ENCODE measurements at regions not wholly inside any gene's neighbourhood (a gene's known extent, or its start where the extent isn't known, plus 50 kb on each side); places are given as distances from the start of the nearest gene placed in this dataset.
A peak's percentile ranks its signal among the peaks of the same experiment; 100 is the strongest.
"Not testable (repeated sequence)": the region's sequence is repeated elsewhere in the genome, so short reads cannot be mapped to it uniquely, and the experiment has no call there.

DNA sequence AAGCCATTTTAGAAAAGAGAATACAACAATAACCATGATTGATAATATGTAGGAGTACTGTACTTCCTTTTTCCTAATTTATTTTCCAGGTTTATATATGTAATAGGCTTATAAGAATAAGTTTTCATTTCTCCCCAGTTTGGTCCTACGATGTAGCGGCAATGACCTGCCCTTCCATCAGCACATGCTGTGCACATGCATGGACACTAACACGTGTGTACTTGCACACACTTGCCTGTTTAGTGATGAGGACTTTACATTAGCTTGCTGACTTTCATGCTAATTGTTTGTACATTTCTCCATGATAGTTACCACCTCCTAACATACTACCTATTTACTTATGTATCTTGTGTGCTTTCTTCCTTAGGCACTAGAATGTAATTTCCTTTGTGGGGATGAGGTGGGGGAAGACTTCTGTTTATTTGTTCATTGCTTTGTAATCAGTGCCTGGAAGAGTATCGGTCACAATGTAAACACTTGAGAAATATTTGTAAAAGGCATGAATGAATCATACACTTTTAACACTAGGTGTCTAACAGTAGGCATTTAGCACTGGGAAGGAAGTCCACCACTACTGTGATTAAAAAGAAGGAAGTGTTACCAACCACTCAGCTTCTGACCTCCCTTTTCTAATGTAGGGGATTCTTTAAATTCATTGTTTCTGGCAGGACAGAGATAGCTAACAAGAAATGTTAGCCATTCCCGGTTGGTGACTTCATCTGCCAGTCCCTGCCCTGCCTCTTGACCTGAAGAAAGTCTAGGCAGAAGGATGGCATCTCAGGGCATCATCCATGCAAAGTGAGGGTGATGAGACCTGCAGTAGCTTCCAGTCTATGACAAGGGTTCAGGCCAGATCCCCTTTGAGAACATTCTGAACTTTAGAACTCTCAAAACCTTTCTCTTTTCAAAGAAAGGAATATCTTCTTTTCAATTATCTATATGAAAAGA, 120.2 kb upstream of the RAB18 start:
- DNase-seq, result no peak

DNA sequence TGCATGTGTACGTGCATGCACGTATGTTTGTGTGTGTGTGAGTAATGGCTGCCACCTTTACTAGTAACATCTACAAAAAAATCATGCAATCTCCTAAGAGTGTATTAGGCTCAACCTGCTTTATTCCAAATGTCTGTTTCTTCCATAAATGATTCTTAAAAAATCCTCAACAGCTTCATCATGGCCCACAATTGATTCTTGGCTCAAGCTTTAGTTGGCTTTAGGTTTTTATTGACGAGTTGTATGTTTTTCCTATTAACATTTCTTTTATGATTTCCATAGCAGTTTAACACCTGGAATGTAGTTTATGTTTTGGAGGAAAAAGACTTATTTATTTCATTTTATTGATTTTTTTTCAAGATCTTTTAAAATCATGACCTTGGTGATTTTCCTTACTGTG, 121.9 kb upstream of the RAB18 start:
- no peak for DNase-seq

DNA sequence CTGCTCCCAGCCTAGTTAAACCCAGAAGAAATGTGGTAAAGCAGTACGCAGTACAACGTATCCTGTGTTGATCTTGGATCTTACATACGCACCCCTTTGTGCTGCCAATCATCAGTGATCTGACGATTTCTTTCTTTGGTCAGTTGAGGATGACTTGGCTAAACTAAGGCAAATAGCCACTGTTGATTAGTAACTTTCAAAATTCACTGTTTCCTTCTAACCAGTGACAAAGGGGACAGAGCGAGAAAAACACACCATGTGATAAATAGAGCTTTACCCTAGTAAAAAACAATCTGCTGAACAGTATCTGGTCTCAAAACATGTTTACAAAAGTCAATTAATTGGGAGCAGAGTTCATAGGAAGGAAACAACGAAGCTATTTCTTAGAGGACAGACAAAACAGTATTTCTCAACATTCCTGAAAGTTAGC, 123.2 kb upstream of the RAB18 start:
- no peak for DNase-seq

DNA sequence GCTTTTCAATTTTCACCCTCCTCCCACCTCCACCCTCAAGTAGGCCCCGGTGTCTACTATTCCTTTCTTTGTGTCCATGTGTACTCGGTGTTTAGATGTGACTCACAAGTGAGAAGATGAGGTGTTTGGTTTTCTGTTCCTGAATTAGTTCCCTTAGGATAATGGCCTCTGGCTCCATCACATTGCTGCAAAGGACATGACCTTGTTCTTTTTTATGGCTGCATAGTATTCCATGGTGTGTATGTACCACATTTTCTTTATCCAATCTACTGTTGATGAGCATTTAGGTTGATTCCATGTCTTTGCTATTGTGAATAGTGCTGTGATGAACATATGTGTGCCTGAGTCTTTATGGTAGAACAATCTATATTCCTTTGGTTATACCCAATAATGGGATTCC, 125.1 kb upstream of the RAB18 start:
- DNase-seq, result not testable (repeated sequence)

DNA sequence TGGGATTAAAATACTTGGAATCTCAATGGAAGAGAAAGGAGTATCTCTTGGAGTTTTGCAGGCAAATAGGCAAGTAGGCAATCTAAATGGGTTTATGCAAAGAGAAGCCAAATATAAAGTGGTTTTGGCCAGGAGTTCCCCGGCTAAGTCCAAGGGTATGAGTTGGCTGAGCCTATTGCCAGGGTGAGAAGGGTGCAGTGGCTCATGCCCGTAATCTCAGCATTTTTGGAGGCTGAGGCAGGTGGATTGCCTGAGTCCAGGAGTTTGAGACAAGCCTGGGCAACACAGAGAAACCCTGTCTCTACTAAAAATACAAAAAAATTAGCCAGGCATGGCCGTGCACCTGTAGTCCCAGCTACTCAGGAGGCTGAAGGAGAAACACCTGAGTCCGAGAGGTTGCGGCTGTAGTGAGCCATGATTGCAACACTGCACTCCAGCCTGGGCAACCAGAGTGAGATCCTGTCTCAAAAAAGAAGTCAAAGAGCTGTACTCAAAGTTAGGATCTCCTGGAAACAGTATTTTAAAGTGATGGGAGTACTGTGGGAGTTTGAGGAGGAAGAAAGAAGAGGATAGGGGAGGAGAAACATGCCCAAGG, 130.4 kb upstream of the RAB18 start:
- DNase-seq, result no peak

DNA sequence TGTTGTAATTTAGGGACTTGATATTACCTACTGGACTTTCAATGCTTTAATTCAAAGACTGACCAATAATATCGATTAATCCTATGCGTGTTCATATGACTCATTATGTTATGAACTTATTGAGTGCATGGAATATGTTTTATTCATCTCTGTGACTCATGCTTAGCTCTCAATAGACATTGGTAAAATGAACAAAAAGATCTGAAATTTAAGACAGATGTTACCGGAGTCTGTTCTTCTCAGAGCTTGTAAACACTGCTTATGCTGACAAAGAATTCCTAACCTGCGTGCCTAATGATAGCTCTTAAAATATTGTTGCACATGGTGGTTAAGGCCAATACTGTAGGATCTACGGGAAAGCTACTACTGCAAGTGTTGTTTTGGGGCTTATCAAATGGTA, 131.5 kb upstream of the ACBD5 start:
- DNase-seq, result no peak

DNA sequence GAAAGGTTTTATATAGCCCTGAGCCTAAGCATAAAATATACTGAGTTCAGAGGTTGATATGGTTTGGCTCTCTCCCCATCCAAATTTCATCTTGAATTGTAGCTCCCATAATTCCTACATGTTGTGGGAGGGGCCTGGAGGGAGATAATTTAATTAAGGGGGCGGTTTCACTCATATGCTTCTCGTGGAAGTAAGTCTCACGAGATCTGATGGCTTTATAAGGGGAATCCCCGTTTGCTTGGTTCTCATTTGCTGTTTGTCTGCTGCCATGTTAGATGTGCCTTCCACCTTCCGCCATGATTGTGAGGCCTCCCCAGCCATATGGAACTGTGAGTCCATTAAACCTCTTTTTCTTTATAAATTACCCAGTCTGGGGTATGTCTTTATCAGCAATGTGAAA, 130.8 kb upstream of the ACBD5 start:
- not testable (repeated sequence) for DNase-seq

DNA sequence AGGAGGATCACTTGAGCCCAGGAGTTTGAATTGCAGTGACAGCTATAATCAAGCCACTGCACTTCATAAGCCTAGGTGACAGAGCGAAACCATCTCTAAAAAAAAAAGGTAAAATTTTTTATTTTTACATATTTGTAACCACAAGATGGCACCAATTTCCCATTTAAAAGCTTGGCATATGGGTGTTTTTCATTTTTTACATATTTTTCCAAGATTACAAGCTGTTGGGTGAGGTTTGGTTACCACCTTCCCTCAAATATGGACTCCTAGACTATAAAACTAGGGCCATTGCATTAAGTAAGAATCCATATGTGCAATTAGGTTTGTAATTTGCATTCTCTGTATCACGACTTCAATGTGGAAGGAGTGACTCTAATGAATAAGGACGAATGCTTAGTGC, 129.3 kb upstream of the ACBD5 start:
- DNase-seq, result no peak

DNA sequence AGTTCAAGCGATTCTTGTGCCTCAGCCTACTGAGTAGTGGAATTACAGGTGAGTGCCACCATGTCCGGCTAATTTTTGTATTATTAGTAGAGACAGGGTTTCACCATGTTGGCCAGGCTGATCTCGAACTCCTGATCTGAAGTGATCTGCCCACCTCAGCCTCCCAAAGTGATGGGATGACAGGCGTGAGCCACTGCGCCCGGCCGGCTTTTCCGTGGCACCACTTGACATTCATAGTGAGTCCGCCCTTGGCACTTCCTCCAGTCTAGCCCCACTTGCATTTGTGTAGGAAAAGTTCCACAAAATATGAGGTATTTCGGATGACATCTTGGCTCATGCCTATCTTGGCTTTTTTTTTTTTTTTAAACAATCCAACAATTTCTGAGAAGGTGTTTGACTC, 128.1 kb upstream of the ACBD5 start:
- DNase-seq, result no peak

DNA sequence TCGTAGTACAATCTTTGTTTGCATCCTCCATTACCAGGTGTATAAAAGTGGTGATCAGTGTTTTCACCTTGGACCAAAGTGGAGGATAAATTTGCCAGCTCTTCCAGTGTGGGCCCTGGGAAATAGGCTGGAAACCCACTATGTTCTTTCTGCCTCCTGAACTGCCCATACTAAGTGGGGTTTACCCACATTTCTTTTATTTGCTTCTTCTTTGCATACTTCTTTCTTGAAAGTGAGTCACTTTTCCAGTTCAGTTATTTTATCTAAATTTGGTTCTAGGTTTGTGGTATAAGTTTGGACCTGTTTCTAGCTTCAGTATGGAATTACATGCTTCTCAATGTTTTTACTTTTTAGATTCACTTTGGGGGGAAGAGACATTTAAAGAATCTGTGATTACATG, 126.2 kb upstream of the ACBD5 start:
- no peak for DNase-seq

DNA sequence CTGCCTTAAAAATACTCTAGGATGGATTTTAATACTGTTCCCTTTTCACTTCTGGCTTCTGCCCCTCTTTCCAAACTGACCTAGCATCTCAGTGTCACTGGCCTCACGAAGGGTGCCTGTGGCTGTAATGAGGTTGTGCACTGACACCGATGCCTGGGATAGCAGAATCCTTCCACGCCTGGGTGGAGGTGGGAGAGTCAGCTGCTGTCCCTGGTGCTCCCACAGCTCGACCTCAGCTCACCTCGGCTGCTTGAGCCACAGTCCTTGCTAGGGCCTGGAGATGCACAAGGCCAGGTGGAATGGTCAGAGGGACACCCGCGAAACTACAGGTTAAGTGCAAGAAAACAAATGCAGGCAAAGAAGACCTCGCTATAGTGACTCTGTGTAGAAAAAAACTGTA, 123.4 kb upstream of the ACBD5 start:
- DNase-seq, result no peak

DNA sequence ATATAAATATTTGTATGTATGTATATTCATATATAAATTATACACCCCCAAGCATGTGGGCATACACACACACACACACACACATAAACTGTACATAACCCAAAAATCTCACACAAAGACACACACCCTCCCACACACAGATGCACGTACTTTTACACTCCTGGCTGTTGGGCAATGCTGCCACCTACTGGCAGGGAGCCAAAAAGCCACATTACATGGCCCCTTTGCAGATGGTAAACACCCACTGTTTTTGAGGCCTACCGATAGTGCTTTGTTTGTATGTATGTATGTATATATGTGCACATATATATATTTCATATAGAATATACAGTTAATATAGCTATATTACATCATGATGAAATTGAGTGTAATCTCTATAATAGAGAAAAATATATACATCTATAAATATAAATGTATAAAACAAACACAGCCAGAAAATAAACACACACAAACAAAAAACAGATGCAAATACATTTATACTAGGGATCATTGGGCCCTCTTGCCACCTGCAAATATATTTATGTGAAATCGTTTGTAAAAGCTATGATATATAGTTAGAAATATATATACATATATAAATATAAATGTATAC, 120.1 kb upstream of the ACBD5 start:
- peak; percentile 56 to 82 for DNase-seq

DNA sequence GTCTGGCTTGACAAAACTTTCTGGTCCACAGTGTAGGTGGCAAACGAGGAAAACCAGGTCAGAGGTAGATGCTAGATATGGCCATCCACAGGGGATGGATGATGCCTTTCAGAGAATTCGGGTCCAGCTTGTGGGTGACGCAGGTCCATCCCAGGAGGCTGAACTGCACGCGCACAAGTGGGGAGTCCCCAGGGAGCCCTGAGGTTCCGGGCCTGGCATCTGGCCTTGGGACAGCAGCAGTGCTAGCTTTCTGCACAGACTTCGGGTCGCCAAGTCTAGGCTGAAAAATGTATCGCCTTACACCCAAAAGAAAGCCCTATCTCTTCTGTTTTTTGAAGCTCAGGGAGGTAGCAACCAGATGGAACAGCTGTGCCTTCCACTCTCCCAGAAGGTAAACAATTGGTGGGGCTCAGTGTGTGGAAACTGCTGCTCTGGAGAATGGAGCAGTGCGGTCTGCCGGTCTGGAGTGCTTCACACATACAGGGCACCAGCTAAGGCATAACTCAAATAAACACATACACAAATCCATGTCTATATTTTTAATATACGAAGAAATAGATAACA, 119.3 kb upstream of the ACBD5 start:
- DNase-seq, result peak; percentile 15 to 34

DNA sequence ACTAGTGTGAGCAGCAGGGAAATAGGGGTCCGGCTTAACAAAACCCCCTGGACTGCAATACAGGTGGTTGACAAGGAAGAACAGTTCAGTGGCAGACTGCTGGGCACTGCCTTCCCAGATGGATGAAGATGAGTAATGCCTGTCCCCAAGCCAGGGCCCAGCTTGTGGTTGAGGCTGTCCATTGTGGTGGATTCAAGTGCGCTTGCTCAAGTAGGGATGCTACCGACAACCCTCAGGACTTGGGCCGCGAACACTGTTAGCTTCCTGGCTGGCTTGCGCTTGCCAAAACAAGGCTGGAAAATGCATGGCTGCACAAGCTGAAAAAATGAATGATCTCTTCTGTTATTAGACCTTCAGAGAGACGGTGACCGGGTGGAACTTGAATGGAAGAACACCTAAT, 116.1 kb upstream of the ACBD5 start:
- DNase-seq, result no peak

DNA sequence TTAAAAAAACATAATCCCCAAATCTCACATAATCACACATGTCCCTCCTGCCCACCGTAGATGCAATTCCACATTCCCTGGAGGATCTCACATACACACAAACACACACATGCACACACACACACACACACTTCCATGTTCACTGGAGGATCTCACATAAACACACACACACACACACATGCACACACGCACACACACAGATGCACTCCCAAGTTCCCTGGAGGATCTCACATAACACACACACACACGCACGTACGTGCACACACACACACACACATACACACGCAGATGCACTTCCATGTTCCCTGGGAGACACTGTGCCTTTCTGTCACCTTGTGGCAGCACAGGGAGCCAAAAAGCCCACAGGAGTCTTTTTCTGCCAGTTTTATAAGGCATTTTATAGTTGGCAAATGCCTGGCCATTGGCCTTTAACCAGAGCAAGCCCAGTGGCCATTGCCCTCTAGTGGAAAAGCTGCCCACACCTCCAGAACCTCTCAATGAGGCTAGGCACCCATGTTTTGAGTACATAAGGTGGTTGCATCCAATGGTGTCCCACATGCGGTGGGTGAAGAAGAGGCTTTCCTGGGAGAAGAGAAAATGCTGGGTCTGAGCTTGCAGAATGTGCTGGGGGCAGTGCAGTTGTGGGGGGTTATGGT, 115.4 kb upstream of the ACBD5 start:
- DNase-seq, result no peak

DNA sequence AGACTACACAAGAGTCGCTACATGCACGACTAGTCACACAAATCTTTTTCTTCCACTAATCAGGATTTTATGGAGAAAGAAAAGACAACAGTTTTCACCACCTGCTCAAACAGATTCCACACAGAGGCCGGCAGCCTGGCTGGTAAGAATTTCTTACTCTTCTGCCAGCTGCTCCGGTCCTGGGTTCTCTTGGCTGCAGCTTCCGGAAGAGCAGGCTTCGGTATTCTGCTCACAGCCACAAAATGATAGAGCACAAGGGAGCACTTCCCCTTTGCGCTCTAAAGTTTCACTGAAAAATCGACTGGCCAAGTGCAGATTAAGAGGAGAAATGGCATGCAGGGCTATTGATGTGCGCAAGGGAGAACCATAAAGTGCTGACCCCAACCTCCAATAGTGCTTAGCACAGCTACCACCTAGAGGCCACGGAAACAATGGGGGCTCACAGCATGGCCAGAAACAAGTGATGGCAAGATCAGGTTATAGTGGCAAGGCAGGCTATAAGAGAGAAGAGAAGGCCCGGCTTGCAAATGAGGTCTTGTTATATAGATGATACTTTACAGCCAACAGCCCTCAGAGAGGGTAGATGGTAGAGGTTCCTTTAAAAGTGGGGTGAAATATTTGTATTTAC, 114.2 kb upstream of the ACBD5 start:
- DNase-seq, result not testable (repeated sequence)

DNA sequence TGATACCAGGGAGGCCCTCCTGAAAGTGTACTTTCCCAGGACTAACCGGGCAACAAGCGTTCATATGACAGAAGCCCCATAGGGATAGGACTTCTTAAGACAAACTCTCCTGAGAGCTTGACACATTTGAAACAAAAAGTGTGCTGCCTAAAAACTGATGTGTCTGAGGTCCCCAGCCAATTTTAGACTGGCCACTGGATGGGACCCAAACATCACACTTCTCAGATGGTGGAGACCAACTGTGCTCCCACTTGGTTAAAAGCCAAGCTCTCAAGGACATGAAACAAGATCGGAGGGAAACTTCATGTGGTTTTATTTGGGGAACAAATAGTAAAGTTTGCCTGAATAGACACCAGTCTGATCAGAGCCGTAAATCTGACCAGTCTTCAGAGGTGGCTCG, 113.5 kb upstream of the ACBD5 start:
- not testable (repeated sequence) for DNase-seq

DNA sequence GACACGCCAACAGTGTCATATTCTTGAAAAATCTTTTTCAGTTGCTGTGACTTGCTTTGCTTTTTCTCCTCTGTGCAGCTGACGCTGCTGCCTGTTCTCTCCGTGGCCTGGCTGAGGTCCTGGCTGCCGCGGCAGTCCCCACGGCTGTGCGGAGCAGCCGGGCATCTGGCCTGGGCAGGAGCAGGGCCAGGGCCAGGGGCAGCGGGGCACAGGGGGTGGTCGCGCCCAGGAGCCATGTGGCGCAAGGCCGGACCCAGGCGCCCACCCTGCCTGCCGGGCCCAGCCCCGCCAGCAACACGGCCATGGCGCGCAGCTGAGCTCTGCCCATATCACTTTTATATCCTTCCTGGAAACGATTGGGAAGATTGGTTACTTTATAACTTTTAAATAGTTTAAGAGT, 109.4 kb upstream of the ACBD5 start:
- no peak for DNase-seq

DNA sequence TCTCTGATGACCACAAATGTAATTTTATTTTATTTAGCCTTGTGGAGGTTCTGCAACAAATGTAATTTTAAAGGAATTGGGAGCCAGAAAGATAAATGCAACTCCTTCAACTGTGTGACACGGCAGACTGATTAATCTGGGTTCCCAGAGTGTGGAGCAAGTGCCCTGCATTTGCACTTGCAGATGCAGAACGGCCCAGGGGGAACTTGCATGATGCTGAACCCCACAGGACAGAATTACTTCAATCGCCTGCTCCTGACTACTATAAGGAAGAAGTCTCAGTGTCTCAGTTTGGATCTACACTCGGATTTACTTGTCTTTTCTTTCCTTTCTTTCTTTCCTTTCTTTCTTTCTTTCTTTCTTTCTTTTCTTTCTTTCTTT, 107.2 kb upstream of the ACBD5 start:
- DNase-seq, result not testable (repeated sequence)

DNA sequence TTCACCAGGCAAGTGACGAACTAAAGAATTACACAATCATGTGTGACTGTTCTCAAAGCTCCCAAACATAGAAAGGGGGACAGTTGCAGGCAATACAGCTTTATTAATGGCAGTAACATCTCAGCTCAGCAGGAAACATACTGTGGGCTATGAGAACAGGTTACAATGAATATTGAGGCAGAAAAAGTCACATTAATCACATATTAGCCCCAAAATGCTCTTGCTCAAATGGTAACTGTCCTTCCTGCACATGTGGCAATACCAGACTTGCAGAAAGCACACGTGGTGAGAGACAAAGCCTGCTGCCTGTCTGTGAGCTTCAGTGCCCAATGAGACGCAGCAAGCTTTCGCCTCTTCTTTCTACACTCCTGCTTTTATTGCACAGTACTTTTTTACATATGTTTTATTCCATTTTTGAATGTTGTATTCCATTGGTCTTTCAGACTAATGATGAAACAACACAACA, 104.9 kb upstream of the ACBD5 start:
- DNase-seq, result no peak

DNA sequence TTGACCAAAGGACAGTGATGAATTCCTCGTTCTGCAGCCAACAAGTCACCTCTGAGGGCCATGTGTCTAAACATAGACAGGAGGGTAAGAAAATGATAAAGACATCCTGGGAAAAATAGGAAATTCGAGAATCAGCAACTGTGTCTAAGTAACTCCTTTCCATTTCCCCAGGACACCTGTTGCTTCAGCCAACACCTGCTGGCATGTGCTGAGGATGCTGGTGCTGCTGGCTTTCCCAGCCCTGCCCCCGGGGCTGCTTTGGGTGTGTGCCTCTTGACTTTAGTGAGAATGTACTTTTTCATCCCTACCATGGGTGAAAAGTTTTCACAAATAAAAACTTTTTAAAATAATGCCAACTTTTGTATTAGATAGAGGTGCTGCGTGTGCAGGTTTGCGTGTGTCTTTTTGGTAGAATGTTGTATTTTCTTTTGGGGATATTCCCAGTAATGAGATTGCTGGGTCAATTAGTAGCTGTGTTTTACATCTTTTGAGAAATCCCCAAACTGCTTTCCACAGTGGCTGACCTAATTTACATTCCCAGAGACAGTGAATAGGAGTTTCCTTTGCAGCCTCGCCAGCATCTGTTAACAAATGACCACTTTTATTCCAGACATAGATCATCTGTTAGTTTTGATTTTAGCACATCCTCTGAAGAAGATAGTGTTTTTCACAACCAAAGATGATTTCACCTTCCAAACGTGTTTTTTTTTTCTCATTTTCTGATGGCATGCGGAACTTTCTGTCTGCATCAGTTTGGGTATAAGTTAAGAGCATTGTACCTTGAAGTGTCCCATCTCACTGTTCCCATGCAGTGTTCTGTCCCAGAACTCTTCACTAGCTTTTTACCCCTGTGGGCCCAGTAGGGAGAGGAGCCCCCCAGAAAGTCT, 104.2 kb upstream of the ACBD5 start:
- DNase-seq, result peak in 1 of 2 experiments; percentile 2

DNA sequence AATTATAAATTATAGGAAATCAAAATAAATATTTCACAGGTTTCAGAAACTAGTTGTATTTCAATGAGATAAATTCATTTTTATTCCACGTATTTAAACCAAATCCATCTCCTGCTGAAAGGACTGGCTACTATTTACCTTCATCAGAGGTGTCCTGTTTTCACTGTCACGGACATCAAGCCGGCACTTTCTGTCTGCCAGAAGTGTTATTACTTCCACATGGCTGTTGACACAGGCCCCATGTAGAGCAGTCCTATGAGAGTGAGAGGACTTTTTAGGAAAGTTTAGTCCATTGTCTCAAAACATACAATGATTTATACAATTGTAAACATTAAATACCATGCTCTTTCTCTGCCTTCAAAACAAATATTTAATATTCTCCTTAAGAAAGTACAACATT, 100.4 kb upstream of the ACBD5 start:
- peak in 1 of 2 experiments; percentile 17 for DNase-seq

All from NCI-H526 (cell line).